A549 (cell line): ENCODE measurements at regions not wholly inside any gene's neighbourhood (a gene's known extent, or its start where the extent isn't known, plus 50 kb on each side); places are given as distances from the start of the nearest gene placed in this dataset.

Experiments used
- ATAC-seq, 2 experiments: fragments of 200-7000 bp in 1 of 2; fragments of >200 bp in 1 of 2; cut with Nextera tagmentation in 1 of 2; cut with Tn5 transposase in 1 of 2; 3 replicates each; pipeline versions ENCODE4 v1.8.0 to v1.9.1; 2018 to 2020; ENCODE audit warnings: mild to moderate bottlenecking in 1 of 2, moderate library complexity in 1 of 2
- CTCF ChIA-PET: fragments of 300-600 bp; sonication (Branson Sonifier 250); formaldehyde crosslinking; extraction: SDS; loops from one replicate; lab custom pipeline; 2021; ENCODE audit warnings: antibody characterized with exemption, inconsistent platforms; lab: Yijun Ruan, JAX
- POLR2A ChIA-PET: fragments of 350-600 bp; formaldehyde crosslinking; extraction: SDS; loops from one replicate; lab custom pipeline; 2021; ENCODE audit warnings: antibody characterized with exemption, inconsistent platforms; lab: Yijun Ruan, JAX
- DNase-seq, 2 experiments: peaks; one replicate each; pipeline versions ENCODE4 v3.0.0 to v3.0.0-alpha.2; 2011 to 2016; ENCODE audit warnings: low read depth in 1 of 2, low spot score in 1 of 2
- FAIRE-seq: peaks from 2 replicates; lab custom pipeline; 2011; peaks lifted over from hg19 to GRCh38; lab: Jason Lieb, UNC
- H3K27ac ChIP-seq, 2 experiments: fragments of >200 bp; sonication (Bioruptor Twin); formaldehyde crosslinking; 3 replicates each; pipeline ENCODE4 v1.5.1; 2016 to 2017
- H3K4me1 ChIP-seq: fragments of >200 bp; sonication (Bioruptor Twin); formaldehyde crosslinking; 3 replicates; pipeline ENCODE4 v1.6.1; 2016
- H3K4me2 ChIP-seq: fragments of >200 bp; sonication (Bioruptor Twin); formaldehyde crosslinking; 3 replicates; pipeline ENCODE4 v1.6.1; 2016
- H3K4me3 ChIP-seq: fragments of >200 bp; sonication (Bioruptor Twin); formaldehyde crosslinking; 3 replicates; pipeline ENCODE4 v1.5.1; 2016
- H3K9me3 ChIP-seq: fragments of >200 bp; sonication (Bioruptor Twin); formaldehyde crosslinking; 3 replicates; pipeline ENCODE4 v1.6.1; 2016
- ATOH8 ChIP-seq: fragments of 250-450 bp; sonication (Bioruptor Pico); IDR thresholded peaks from 2 replicates; pipeline ENCODE4 v1.5.0; 2020; ENCODE audit warnings: low read depth, mild to moderate bottlenecking, moderate library complexity
- BCL3 ChIP-seq: fragments of >200 bp; sonication (Bioruptor Twin); formaldehyde crosslinking; IDR thresholded peaks from 3 replicates; pipeline ENCODE4 v1.6.1; 2016
- CBX8 ChIP-seq: fragments of 200-600 bp; sonication (generic); IDR thresholded peaks from 2 replicates; pipeline ENCODE4 v1.6.1; 2016
- CTCF ChIP-seq: fragments of >200 bp; sonication (Bioruptor Twin); formaldehyde crosslinking; IDR thresholded peaks from 3 replicates; pipeline ENCODE4 v1.5.1; 2016
- E2F6 ChIP-seq: IDR thresholded peaks from 2 replicates; pipeline ENCODE4 v1.6.1; 2012; ENCODE audit warnings: low read depth, borderline replicate concordance
- ESRRA ChIP-seq: fragments of 150-350 bp; IDR thresholded peaks from 2 replicates; pipeline ENCODE4 v1.6.1; 2014; ENCODE audit warnings: mild to moderate bottlenecking, low read length, borderline replicate concordance
- FOSL2 ChIP-seq, 2 experiments: fragments of 450-650 bp in 1 of 2; fragments of >200 bp in 1 of 2; sonication (Bioruptor Twin) in 1 of 2; formaldehyde crosslinking; IDR thresholded peaks; 2 replicates each; pipeline versions ENCODE4 v1.5.0 to v1.6.1; 2016 to 2020; ENCODE audit warnings: mild to moderate bottlenecking in 1 of 2, moderate library complexity in 1 of 2
- FOXS1 ChIP-seq: fragments of 250-450 bp; sonication (Bioruptor Pico); IDR thresholded peaks from 2 replicates; pipeline ENCODE4 v1.5.0; 2020; ENCODE audit warnings: mild to moderate bottlenecking, moderate library complexity
- GATA3 ChIP-seq: IDR thresholded peaks from 2 replicates; pipeline ENCODE4 v1.6.1; 2012; ENCODE audit warnings: borderline replicate concordance
- HES2 ChIP-seq: fragments of >200 bp; sonication (Bioruptor Twin); formaldehyde crosslinking; IDR thresholded peaks from 2 replicates; pipeline ENCODE4 v1.6.1; 2016
- HEYL ChIP-seq: fragments of 250-450 bp; sonication (Bioruptor Pico); IDR thresholded peaks from 2 replicates; pipeline ENCODE4 v1.8.0; 2021; ENCODE audit warnings: mild to moderate bottlenecking, moderate library complexity
- JUN ChIP-seq, 2 experiments: fragments of >200 bp; sonication (Bioruptor Twin); formaldehyde crosslinking; IDR thresholded peaks; 2 replicates in 1 of 2; 3 replicates in 1 of 2; pipeline ENCODE4 v1.6.1; 2016 to 2017
- JUNB ChIP-seq: fragments of >200 bp; sonication (Bioruptor Twin); formaldehyde crosslinking; IDR thresholded peaks from 2 replicates; pipeline ENCODE4 v1.6.1; 2016
- KDM5A ChIP-seq: fragments of 200-600 bp; sonication (generic); IDR thresholded peaks from 2 replicates; pipeline ENCODE4 v1.6.1; 2016; ENCODE audit warnings: antibody characterized with exemption, mild to moderate bottlenecking
- MAFK ChIP-seq: fragments of 450-650 bp; IDR thresholded peaks from 2 replicates; pipeline ENCODE4 v1.6.1; 2014; ENCODE audit not compliant: partially characterized antibody
- MAX ChIP-seq: IDR thresholded peaks from 2 replicates; pipeline ENCODE4 v1.6.1; 2012
- MAZ ChIP-seq: fragments of 150-350 bp; IDR thresholded peaks from 2 replicates; pipeline ENCODE4 v1.6.1; 2014; ENCODE audit warnings: antibody characterized with exemption, low read depth, low read length, borderline replicate concordance
- MYC ChIP-seq: IDR thresholded peaks from 2 replicates; pipeline ENCODE4 v1.6.1; 2012; ENCODE audit warnings: mild to moderate bottlenecking, inconsistent platforms, low read length, improper control_type of control experiment, borderline replicate concordance
- NFE2L2 ChIP-seq: fragments of 150-350 bp; conservative IDR thresholded peaks from 2 replicates; pipeline ENCODE4 v1.6.1; 2014; ENCODE audit warnings: low read length
- NR3C1 ChIP-seq: fragments of >200 bp; sonication (Bioruptor Twin); formaldehyde crosslinking; IDR thresholded peaks from 3 replicates; pipeline ENCODE4 v1.6.1; 2017
- PBX3 ChIP-seq: IDR thresholded peaks from 2 replicates; pipeline ENCODE4 v1.6.1; 2012
- POLR2A ChIP-seq: IDR thresholded peaks from 2 replicates; pipeline ENCODE4 v1.6.1; 2012; ENCODE audit warnings: mild to moderate bottlenecking, low read length
- POLR2AphosphoS2 ChIP-seq: conservative IDR thresholded peaks from 2 replicates; pipeline ENCODE4 v1.6.1; 2012; ENCODE audit warnings: low read length, improper control_type of control experiment, inconsistent platforms
- RNF2 ChIP-seq: fragments of 200-600 bp; sonication (generic); IDR thresholded peaks from 2 replicates; pipeline ENCODE4 v1.6.1; 2016; ENCODE audit warnings: low read depth, mild to moderate bottlenecking, antibody characterized with exemption, moderate library complexity, borderline replicate concordance
- SREBF2 ChIP-seq: fragments of 450-650 bp; IDR thresholded peaks from 2 replicates; pipeline ENCODE4 v1.6.1; 2014; ENCODE audit warnings: mild to moderate bottlenecking, moderate library complexity
- USF2 ChIP-seq: fragments of 450-650 bp; IDR thresholded peaks from 2 replicates; pipeline ENCODE4 v1.6.1; 2014; ENCODE audit warnings: antibody characterized with exemption
- ZFP36 ChIP-seq: fragments of 450-650 bp; IDR thresholded peaks from 2 replicates; pipeline ENCODE4 v1.6.1; 2014; ENCODE audit warnings: borderline replicate concordance; ENCODE audit not compliant: partially characterized antibody
- WGBS: methylation state at CpG from one replicate; pipeline ENCODE4 v1.1.6; 2017; ENCODE audit errors: missing lambda C conversion rate; 5-methylcytosine and 5-hydroxymethylcytosine counted together

- DNase-seq (no peak), FAIRE-seq (no peak), ATAC-seq (no peak)
- no peaks in the 10 kb centered on the region for H3K4me1 ChIP-seq
- CTCF ChIA-PET: no interaction called here
- no peak overlapping the region for H3K4me2 ChIP-seq
- POLR2A ChIA-PET: no interaction called here
- H3K4me3 ChIP-seq: no peak overlapping the region
- TF ChIP-seq ESRRA (no peak), ATOH8 (CRISPR knock-in tag) (no peak), KDM5A (no peak), HEYL (CRISPR knock-in tag) (no peak), RNF2 (no peak), ZFP36 (no peak), FOXS1 (CRISPR knock-in tag) (no peak), JUNB (no peak), POLR2A (no peak), MAX (no peak), GATA3 (no peak), NR3C1 (no peak), SREBF2 (no peak), FOSL2 (IDR thresholded peaks at IDR 0.05) (no peak), FOSL2 (CRISPR knock-in tag; IDR thresholded peaks at IDR 0.05) (no peak), MAZ (no peak), PBX3 (no peak)
- 23% methylated on average over 1 of the region's 1 CpG for WGBS
- no peak overlapping the region for H3K27ac ChIP-seq
- H3K9me3 ChIP-seq: no peaks in the 10 kb centered on the region; the same call in 2 of the 3 replicates
Observed at GRCh38 chr3:95905182-95905581, 909.2 kb upstream of the EPHA6 start.

- FAIRE-seq (no peak), DNase-seq (no peak), ATAC-seq (no peak)
- Histone ChIP-seq H3K4me2 (no peak overlapping the region), H3K4me3 (no peak overlapping the region), H3K9me3 (no peaks in the 10 kb centered on the region; the same call in 2 of the 3 replicates), H3K4me1 (no peaks in the 10 kb centered on the region), H3K27ac (no peak overlapping the region)
- ChIA-PET POLR2A (no interaction called here), CTCF (no interaction called here)
- whole genome bisulfite sequencing: 0% methylated on average over 1 of the region's 1 CpG
- TF ChIP-seq BCL3 (no peak), FOSL2 (IDR thresholded peaks at IDR 0.05) (no peak), FOSL2 (CRISPR knock-in tag; IDR thresholded peaks at IDR 0.05) (no peak), HES2 (no peak), NFE2L2 (no peak), E2F6 (no peak), MYC (no peak), GATA3 (no peak), NR3C1 (no peak), PBX3 (no peak), MAFK (no peak), ZFP36 (no peak), CBX8 (no peak), MAX (no peak), USF2 (no peak), POLR2AphosphoS2 (no peak), JUN (IDR thresholded peaks at IDR 0.05) (no peak), CTCF (no peak)
Observed at GRCh38 chr3:95911767-95912166, 902.6 kb upstream of the EPHA6 start.
